ENCODE measurements at regions not wholly inside any gene's neighbourhood (a gene's known extent, or its start where the extent isn't known, plus 50 kb on each side); places are given as distances from the start of the nearest gene placed in this dataset.

DNA sequence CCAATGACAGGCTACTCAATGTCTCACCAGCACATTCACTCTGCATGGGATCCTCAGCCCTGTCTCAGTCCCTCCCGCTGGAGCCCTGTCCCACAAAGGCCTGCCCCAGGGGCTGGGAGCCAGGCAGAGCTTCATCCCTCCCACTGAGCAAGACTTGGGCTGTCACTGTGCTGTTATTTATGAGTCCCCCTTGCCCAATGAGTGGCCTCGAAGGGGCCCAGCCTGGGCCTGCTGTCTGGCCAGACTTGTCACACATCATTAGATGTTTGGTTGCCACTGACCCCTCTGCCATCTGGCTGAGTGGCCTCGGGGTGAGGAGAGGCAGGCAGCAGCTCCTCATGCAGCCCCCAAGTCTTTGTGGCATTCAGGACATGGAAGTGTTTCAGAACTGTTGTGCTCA is 330.6 kb upstream of the SKOR2 start (continued):
- TF ChIP-seq, protein P1, sequence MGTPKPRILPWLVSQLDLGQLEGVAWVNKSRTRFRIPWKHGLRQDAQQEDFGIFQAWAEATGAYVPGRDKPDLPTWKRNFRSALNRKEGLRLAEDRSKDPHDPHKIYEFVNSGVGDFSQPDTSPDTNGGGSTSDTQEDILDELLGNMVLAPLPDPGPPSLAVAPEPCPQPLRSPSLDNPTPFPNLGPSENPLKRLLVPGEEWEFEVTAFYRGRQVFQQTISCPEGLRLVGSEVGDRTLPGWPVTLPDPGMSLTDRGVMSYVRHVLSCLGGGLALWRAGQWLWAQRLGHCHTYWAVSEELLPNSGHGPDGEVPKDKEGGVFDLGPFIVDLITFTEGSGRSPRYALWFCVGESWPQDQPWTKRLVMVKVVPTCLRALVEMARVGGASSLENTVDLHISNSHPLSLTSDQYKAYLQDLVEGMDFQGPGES (IDR thresholded peaks at IDR 0.05; ENCODE audit: low read depth, low read length) = no peak

DNA sequence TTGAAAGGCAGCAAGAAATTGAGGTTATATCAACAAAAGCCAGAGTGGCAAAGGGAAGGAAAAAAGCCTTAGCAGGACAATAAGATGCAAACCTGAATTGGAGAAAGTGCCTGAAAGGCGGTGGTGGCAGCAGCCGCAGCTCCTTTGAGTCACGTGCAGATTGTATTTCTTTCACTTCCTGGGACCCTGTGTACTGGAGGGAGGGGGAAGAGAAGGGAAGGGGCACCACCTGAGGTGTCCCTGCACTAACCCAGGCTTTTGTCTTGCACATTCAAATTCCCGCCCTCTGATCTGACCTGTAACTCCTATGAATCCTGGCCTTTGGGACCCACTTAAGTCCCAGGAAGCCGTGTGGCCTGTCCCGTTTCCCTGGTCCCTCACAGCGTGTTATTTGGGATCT is 326.1 kb upstream of the SKOR2 start:
- no peak overlapping the region for H3K4me2 ChIP-seq
- WGBS (ENCODE audit: low lambda C conversion rate) = 38% methylated on average over 7 of the region's 7 CpGs
- H3K9me2 ChIP-seq = no peaks in the 10 kb centered on the region
- H3K79me2 ChIP-seq (ENCODE audit: insufficient read depth) = no peaks in the 10 kb centered on the region
- peaks cover 0 to 4% of the 10 kb centered on the region in 2 experiments; a peak in 1 of 4 replicates for H3K4me1 ChIP-seq (ENCODE audit: control insufficient read depth in 1 of 2, insufficient read depth in 2 of 2, low read depth in 1 of 2, low read length in 1 of 2)
- no peak for TF ChIP-seq MXI1 (IDR thresholded peaks at IDR 0.05; ENCODE audit: low read depth, low read length)
- TF ChIP-seq FOXJ3 (CRISPR knock-in tag; IDR thresholded peaks at IDR 0.05) = no peak
- no peak for TF ChIP-seq SIN3A (IDR thresholded peaks at IDR 0.05; ENCODE audit: borderline replicate concordance, low read depth, low read length)
- no peak for TF ChIP-seq TAF1 (IDR thresholded peaks at IDR 0.05; ENCODE audit: borderline replicate concordance, low read depth, low read length)
- TF ChIP-seq FOXM1 (IDR thresholded peaks at IDR 0.05; ENCODE audit: low read depth) = no peak
- TF ChIP-seq JUND (IDR thresholded peaks at IDR 0.05) = no peak
- no peak for TF ChIP-seq TEAD4 (IDR thresholded peaks at IDR 0.05; ENCODE audit: borderline replicate concordance, insufficient read depth)
- ChIA-PET CTCF (interaction anchor here (1.1 to 2.9 kb wide), 2 partner anchors 13 to 17 kb away, joined by 4 to 8 read pairs; no protein-coding TSS in a partner anchor), POLR2A (no interaction called here)
- H4K20me1 ChIP-seq (ENCODE audit: insufficient read depth) = no peaks in the 10 kb centered on the region
- no peaks in the 10 kb centered on the region for H3K9me3 ChIP-seq
- H3K27me3 ChIP-seq (ENCODE audit: insufficient read depth) = no peaks in the 10 kb centered on the region
- no peak overlapping the region for H3K4me3 ChIP-seq (ENCODE audit: low read depth in 2 of 2, low read length in 1 of 2)
- no peak overlapping the region for H2AFZ ChIP-seq (ENCODE audit: low read depth)
- no peak overlapping the region for H3K9ac ChIP-seq
- H3K27ac ChIP-seq (ENCODE audit: low read depth in 2 of 2, low read length in 1 of 2) = no peak overlapping the region
- H3F3A ChIP-seq (replicated peaks; ENCODE audit: insufficient read depth) = no peaks in the 10 kb centered on the region
- no peak for DNase-seq
- H3K36me3 ChIP-seq (replicated peaks in 1 of 2; ENCODE audit: control insufficient read depth in 1 of 2, insufficient read depth in 2 of 2, low read length in 1 of 2) = no peaks in the 10 kb centered on the region

DNA sequence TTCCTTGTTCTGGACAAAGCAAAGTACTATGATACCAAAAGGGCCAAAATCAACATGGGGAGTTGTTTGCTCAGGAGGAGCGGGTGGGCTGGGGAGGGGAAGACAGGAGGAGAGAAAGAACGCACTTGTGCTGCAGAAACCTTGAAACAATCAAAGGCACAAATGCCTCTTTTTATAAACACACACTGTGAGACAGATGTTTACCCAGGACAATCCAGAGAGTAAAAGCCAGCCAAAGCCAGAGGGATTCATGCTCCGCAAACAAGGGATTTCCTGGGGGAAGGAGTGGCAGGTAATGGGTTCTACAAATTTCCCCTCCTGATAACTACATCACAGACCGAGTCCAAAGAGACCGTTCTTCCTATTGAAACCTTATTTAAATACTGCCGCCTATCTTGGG is 323.5 kb upstream of the SKOR2 start:
- Histone ChIP-seq H3K9me2 (no peaks in the 10 kb centered on the region), H4K20me1 (ENCODE audit: insufficient read depth) (no peaks in the 10 kb centered on the region), H3K4me2 (no peak overlapping the region), H3K4me3 (ENCODE audit: low read depth in 2 of 2, low read length in 1 of 2) (no peak overlapping the region), H3K9ac (no peak overlapping the region), H3K36me3 (replicated peaks in 1 of 2; ENCODE audit: control insufficient read depth in 1 of 2, insufficient read depth in 2 of 2, low read length in 1 of 2) (no peaks in the 10 kb centered on the region), H3K27ac (ENCODE audit: low read depth in 2 of 2, low read length in 1 of 2) (no peak overlapping the region), H3F3A (replicated peaks; ENCODE audit: insufficient read depth) (no peaks in the 10 kb centered on the region), H2AFZ (ENCODE audit: low read depth) (no peak overlapping the region), H3K27me3 (ENCODE audit: insufficient read depth) (no peaks in the 10 kb centered on the region), H3K9me3 (no peaks in the 10 kb centered on the region), H3K79me2 (ENCODE audit: insufficient read depth) (no peaks in the 10 kb centered on the region), H3K4me1 (ENCODE audit: control insufficient read depth in 1 of 2, insufficient read depth in 2 of 2, low read depth in 1 of 2, low read length in 1 of 2) (no peaks in the 10 kb centered on the region; a peak in 1 of 4 replicates)
- no peak for TF ChIP-seq GABPA (IDR thresholded peaks at IDR 0.05; ENCODE audit: low read depth)
- TF ChIP-seq FOXJ3 (CRISPR knock-in tag; IDR thresholded peaks at IDR 0.05) = no peak
- TF ChIP-seq, protein P1 (IDR thresholded peaks at IDR 0.05; ENCODE audit: low read depth, low read length) = no peak
- TF ChIP-seq, protein P2, sequence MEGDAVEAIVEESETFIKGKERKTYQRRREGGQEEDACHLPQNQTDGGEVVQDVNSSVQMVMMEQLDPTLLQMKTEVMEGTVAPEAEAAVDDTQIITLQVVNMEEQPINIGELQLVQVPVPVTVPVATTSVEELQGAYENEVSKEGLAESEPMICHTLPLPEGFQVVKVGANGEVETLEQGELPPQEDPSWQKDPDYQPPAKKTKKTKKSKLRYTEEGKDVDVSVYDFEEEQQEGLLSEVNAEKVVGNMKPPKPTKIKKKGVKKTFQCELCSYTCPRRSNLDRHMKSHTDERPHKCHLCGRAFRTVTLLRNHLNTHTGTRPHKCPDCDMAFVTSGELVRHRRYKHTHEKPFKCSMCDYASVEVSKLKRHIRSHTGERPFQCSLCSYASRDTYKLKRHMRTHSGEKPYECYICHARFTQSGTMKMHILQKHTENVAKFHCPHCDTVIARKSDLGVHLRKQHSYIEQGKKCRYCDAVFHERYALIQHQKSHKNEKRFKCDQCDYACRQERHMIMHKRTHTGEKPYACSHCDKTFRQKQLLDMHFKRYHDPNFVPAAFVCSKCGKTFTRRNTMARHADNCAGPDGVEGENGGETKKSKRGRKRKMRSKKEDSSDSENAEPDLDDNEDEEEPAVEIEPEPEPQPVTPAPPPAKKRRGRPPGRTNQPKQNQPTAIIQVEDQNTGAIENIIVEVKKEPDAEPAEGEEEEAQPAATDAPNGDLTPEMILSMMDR (IDR thresholded peaks at IDR 0.05) = no peak
- TF ChIP-seq GATA2 (CRISPR knock-in tag; IDR thresholded peaks at IDR 0.05) = no peak
- no peak for TF ChIP-seq SIN3A (IDR thresholded peaks at IDR 0.05; ENCODE audit: borderline replicate concordance, low read depth, low read length)
- TF ChIP-seq, protein P3, sequence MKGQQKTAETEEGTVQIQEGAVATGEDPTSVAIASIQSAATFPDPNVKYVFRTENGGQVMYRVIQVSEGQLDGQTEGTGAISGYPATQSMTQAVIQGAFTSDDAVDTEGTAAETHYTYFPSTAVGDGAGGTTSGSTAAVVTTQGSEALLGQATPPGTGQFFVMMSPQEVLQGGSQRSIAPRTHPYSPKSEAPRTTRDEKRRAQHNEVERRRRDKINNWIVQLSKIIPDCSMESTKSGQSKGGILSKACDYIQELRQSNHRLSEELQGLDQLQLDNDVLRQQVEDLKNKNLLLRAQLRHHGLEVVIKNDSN (IDR thresholded peaks at IDR 0.05; ENCODE audit: borderline replicate concordance, low read depth) = no peak
- no peak for TF ChIP-seq YY1 (IDR thresholded peaks at IDR 0.05; ENCODE audit: low read depth)
- CTCF ChIA-PET = no interaction called here
- POLR2A ChIA-PET = no interaction called here
- DNase-seq = no peak
- 43% methylated on average over 6 of the region's 6 CpGs for WGBS (ENCODE audit: low lambda C conversion rate)

All from SK-N-SH (cell line).